HepG2 (cell line): ENCODE measurements at regions not wholly inside any gene's neighbourhood (a gene's known extent, or its start where the extent isn't known, plus 50 kb on each side); places are given as distances from the start of the nearest gene placed in this dataset.

Experiments used
- ATAC-seq: fragments of 200-7000 bp; cut with Tn5 transposase; 3 replicates; pipeline ENCODE4 v1.9.1; 2020; ENCODE audit warnings: mild to moderate bottlenecking, moderate library complexity
- BruUV-seq: library from RNA; stranded (reverse); fragments of 400-500 nt; replicated peaks from 2 replicates; lab custom pipeline; 2021; lab: Mats Ljungman, UMichigan
- CTCF ChIA-PET: fragments of 300-600 bp; formaldehyde crosslinking; extraction: SDS; loops from one replicate; lab custom pipeline; 2021; ENCODE audit warnings: low total read pairs, inconsistent platforms, low intra/inter-chr PET ratio; lab: Yijun Ruan, JAX
- POLR2A ChIA-PET: fragments of 350-600 bp; sonication (Branson Sonifier 250); formaldehyde crosslinking; loops from one replicate; lab custom pipeline; 2020; ENCODE audit warnings: antibody characterized with exemption, inconsistent platforms; lab: Yijun Ruan, JAX
- DNase-seq: peaks from one replicate; pipeline ENCODE4 v3.0.0-alpha.2; 2015; ENCODE audit warnings: low spot score
- FAIRE-seq: peaks from 3 replicates; lab custom pipeline; 2011; peaks lifted over from hg19 to GRCh38; lab: Jason Lieb, UNC
- H2AFZ ChIP-seq: one replicate; pipeline ENCODE4 v1.6.1; 2011; ENCODE audit warnings: low read length, inconsistent platforms
- H3K27ac ChIP-seq: fragments of 300-600 bp; 3 replicates; pipeline ENCODE4 v1.8.0; 2011; ENCODE audit warnings: mixed run types, mild to moderate bottlenecking, mixed read lengths, low read length, inconsistent platforms; ENCODE audit not compliant: insufficient read depth; ENCODE audit errors: extremely low read length
- H3K27me3 ChIP-seq, 2 experiments: fragments of 200-600 bp in 1 of 2; 2 replicates in 1 of 2; 3 replicates in 1 of 2; pipeline versions ENCODE4 v1.6.0 to v1.8.0; 2011; ENCODE audit warnings: low read length in 2 of 2, mild to moderate bottlenecking in 2 of 2, moderate library complexity in 2 of 2, inconsistent platforms in 1 of 2; ENCODE audit not compliant: insufficient read depth in 2 of 2, control insufficient read depth in 1 of 2
- H3K36me3 ChIP-seq, 2 experiments: fragments of 200-600 bp in 1 of 2; replicated peaks in 1 of 2; 2 replicates in 1 of 2; 3 replicates in 1 of 2; pipeline versions ENCODE4 v1.5.1 to v1.8.0; 2011; ENCODE audit warnings: low read length in 2 of 2, inconsistent platforms in 1 of 2; ENCODE audit not compliant: insufficient read depth in 2 of 2, control insufficient read depth in 1 of 2
- H3K4me1 ChIP-seq: 2 replicates; pipeline ENCODE4 v1.5.1; 2012; ENCODE audit warnings: low read length, inconsistent platforms; ENCODE audit not compliant: insufficient read depth
- H3K4me2 ChIP-seq: 2 replicates; pipeline ENCODE4 v1.6.0; 2011; ENCODE audit warnings: low read depth, low read length, inconsistent platforms
- H3K4me3 ChIP-seq, 3 experiments: fragments of 200-600 bp in 1 of 3; sonication (generic), shearing (Covaris generic) in 1 of 3; replicated peaks in 1 of 3; 2 replicates each; pipeline ENCODE4 v1.5.1; 2011 to 2016; ENCODE audit warnings: low read length in 3 of 3, inconsistent platforms in 2 of 3, low read depth in 2 of 3, mild to moderate bottlenecking in 2 of 3, control low read depth in 1 of 3, mixed read lengths in 1 of 3; ENCODE audit not compliant: insufficient read depth in 1 of 3
- H3K79me2 ChIP-seq: one replicate; pipeline ENCODE4 v1.6.1; 2011; ENCODE audit warnings: low read length, inconsistent platforms; ENCODE audit not compliant: insufficient read depth
- H3K9ac ChIP-seq: 2 replicates; pipeline ENCODE4 v1.6.0; 2011; ENCODE audit warnings: mild to moderate bottlenecking, low read depth, low read length, inconsistent platforms; ENCODE audit not compliant: insufficient read depth
- H3K9me3 ChIP-seq: 2 replicates; pipeline ENCODE4 v1.5.1; 2012; ENCODE audit warnings: mild to moderate bottlenecking, low read length
- H4K20me1 ChIP-seq: 2 replicates; pipeline ENCODE4 v1.6.0; 2011; ENCODE audit warnings: inconsistent platforms, mild to moderate bottlenecking, low read length, moderate library complexity; ENCODE audit not compliant: insufficient read depth
- ARID4A ChIP-seq: sonication (generic); formaldehyde crosslinking; IDR thresholded peaks from 2 replicates; pipeline ENCODE4 v1.5.0; 2020; ENCODE audit warnings: mild to moderate bottlenecking, missing genetic modification reagents, borderline replicate concordance
- CEBPG ChIP-seq: IDR thresholded peaks from 2 replicates; pipeline ENCODE4 v1.6.1; 2016
- NR1H2 ChIP-seq: sonication (generic); formaldehyde crosslinking; IDR thresholded peaks from 2 replicates; pipeline ENCODE4 v1.8.1; 2022; ENCODE audit warnings: low read depth, missing genetic modification reagents, borderline replicate concordance
- SETDB1 ChIP-seq: sonication (generic); formaldehyde crosslinking; IDR thresholded peaks from 2 replicates; pipeline ENCODE4 v1.5.1; 2020; ENCODE audit warnings: missing genetic modification reagents, mild to moderate bottlenecking, borderline replicate concordance
- SP1 ChIP-seq, 2 experiments: fragments of 450-650 bp in 1 of 2; sonication (generic) in 1 of 2; formaldehyde crosslinking in 1 of 2; IDR thresholded peaks; 2 replicates each; pipeline versions ENCODE4 v1.4.0 to v1.6.1; 2016 to 2020; ENCODE audit warnings: missing genetic modification reagents in 1 of 2
- ZNF788 ChIP-seq: sonication (generic); formaldehyde crosslinking; IDR thresholded peaks from 2 replicates; pipeline ENCODE4 v1.5.0; 2020; ENCODE audit warnings: mild to moderate bottlenecking, missing genetic modification reagents, borderline replicate concordance
- in situ Hi-C: cut with HindIII; loops from 2 replicates; pipeline ENCODE4 v1.10.0; 2017; ENCODE audit warnings: low pct_unique_long_range_greater_than_20kb; ENCODE audit not compliant: extremely low pct_ligation_motif_present
- intact Hi-C: fragments of 100-400 bp; cut with micrococcal nuclease; formaldehyde crosslinking; loops from one replicate; pipeline ENCODE4 v1.10.0; 2022; ENCODE audit not compliant: unreplicated experiment

- in situ Hi-C loops, result no loop called here
- H3K36me3 ChIP-seq, result no peaks in the 10 kb centered on the region
- ATAC-seq (no peak), FAIRE-seq (no peak), DNase-seq (no peak)
- H3K4me1 ChIP-seq, result no peaks in the 10 kb centered on the region
- no peaks in the 10 kb centered on the region for H3K9me3 ChIP-seq
- no peak for TF ChIP-seq ZNF788 (CRISPR knock-in tag)
- no peak for TF ChIP-seq NR1H2 (CRISPR knock-in tag)
- TF ChIP-seq SETDB1 (CRISPR knock-in tag), result no peak
- TF ChIP-seq SP1 (IDR thresholded peaks at IDR 0.05), result no peak
- no peak for TF ChIP-seq SP1 (CRISPR knock-in tag; IDR thresholded peaks at IDR 0.05)
- TF ChIP-seq ARID4A (CRISPR knock-in tag), result no peak
- no peak for TF ChIP-seq CEBPG (CRISPR knock-in tag)
- H3K27ac ChIP-seq, result no peak overlapping the region
- intact Hi-C loops, result no loop called here
- no peak overlapping the region for H2AFZ ChIP-seq
- no TSS peak for BruUV-seq
- no peak overlapping the region for H3K9ac ChIP-seq
- no peak overlapping the region for H3K4me2 ChIP-seq
- ChIA-PET POLR2A (no interaction called here), CTCF (no interaction called here)
- H3K4me3 ChIP-seq, result no peak overlapping the region
- H3K27me3 ChIP-seq, result no peaks in the 10 kb centered on the region
- no peaks in the 10 kb centered on the region for H4K20me1 ChIP-seq
- H3K79me2 ChIP-seq, result no peaks in the 10 kb centered on the region
Observed at GRCh38 chr5:57608542-57608941, 125.9 kb upstream of the ACTBL2 start.
